Testis (tissue), 2 donors: ENCODE measurements at regions not wholly inside any gene's neighbourhood (a gene's known extent, or its start where the extent isn't known, plus 50 kb on each side); places are given as distances from the start of the nearest gene placed in this dataset.

Experiments
- POLR2A ChIP-seq: fragments of 450-650 bp; IDR thresholded peaks from one replicate; pipeline ENCODE4 v1.6.1; 2017; ENCODE audit warnings: antibody characterized with exemption, mild to moderate bottlenecking, moderate library complexity
- TF ChIP-seq, protein P1 (sequence below), 3 experiments: fragments of 450-650 bp in 2 of 3; fragments of 200-600 bp in 1 of 3; sonication (generic) in 1 of 3; IDR thresholded peaks; one replicate each; pipeline ENCODE4 v1.5.1; 2016 to 2019; ENCODE audit warnings: antibody characterized with exemption in 3 of 3, mild to moderate bottlenecking in 2 of 3, moderate library complexity in 1 of 3

DNA sequence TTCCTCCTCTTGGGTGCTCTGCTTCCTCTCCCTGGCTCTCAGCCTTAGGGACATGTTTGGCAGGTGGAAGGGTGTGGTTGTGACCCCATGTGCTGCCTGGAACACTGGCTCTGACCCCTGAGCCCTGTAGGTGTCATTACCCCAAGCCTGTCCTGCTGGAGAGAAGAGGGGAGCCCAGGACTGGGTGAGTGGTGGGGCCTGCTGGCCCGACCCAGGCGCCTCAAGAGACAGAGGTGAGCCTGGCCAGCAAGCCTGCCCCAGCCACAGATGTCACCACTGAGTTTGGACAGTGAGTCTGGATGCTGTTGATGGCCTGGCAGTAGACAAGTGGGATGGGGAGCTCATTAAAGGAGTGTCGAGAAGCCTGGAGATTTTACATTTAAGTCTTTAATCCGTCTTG is 1112.2 kb downstream of the BRD1 start:
- TF ChIP-seq POLR2A: no peak
- TF ChIP-seq, protein P1, sequence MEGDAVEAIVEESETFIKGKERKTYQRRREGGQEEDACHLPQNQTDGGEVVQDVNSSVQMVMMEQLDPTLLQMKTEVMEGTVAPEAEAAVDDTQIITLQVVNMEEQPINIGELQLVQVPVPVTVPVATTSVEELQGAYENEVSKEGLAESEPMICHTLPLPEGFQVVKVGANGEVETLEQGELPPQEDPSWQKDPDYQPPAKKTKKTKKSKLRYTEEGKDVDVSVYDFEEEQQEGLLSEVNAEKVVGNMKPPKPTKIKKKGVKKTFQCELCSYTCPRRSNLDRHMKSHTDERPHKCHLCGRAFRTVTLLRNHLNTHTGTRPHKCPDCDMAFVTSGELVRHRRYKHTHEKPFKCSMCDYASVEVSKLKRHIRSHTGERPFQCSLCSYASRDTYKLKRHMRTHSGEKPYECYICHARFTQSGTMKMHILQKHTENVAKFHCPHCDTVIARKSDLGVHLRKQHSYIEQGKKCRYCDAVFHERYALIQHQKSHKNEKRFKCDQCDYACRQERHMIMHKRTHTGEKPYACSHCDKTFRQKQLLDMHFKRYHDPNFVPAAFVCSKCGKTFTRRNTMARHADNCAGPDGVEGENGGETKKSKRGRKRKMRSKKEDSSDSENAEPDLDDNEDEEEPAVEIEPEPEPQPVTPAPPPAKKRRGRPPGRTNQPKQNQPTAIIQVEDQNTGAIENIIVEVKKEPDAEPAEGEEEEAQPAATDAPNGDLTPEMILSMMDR (IDR thresholded peaks at IDR 0.05): no peak
